ENCODE measurements at regions not wholly inside any gene's neighbourhood (a gene's known extent, or its start where the extent isn't known, plus 50 kb on each side); places are given as distances from the start of the nearest gene placed in this dataset.

DNA sequence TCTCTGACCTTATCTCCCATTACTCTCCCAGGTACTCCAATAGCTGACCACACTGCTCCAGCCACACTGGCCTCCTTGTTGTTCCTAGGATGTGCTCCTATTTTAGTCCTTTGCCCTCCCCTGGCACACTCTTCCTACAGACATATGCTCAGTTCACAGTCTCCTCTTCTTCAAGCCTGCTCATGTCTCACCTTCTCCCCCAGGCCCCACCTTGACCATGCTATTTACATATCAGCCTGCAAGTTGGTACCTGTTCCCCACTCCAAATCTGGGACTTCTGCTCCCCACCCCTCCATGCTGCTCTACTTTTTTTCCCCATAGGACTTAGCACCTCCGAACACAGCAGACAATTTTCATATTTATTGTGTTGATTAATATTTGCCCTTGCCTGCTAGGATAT, 84.9 kb upstream of the BCL6 start:
- ChIA-PET POLR2A (no interaction called here), CTCF (interaction anchor here (0.8 kb wide), 1 partner anchor 1401 kb away, joined by 4 read pairs; no protein-coding TSS in a partner anchor)
- no peak overlapping the region for H3K4me3 ChIP-seq (ENCODE audit: low read depth, low read length)
- no peaks in the 10 kb centered on the region for H3K9me3 ChIP-seq (ENCODE audit: control insufficient read depth, insufficient read depth, low read depth, low read length)
- no peak for TF ChIP-seq ZNF2 (tag by site-specific recombination; IDR thresholded peaks at IDR 0.05)
- no peak for TF ChIP-seq ZNF571 (tag by site-specific recombination; IDR thresholded peaks at IDR 0.05)
- no peak for TF ChIP-seq ZNF341 (tag by site-specific recombination; IDR thresholded peaks at IDR 0.05; ENCODE audit: low read depth)
- TF ChIP-seq ZBTB44 (tag by site-specific recombination; IDR thresholded peaks at IDR 0.05), result no peak
- H3K36me3 ChIP-seq (ENCODE audit: control insufficient read depth in 2 of 2, insufficient read depth in 1 of 2, low read length in 2 of 2), result no peaks in the 10 kb centered on the region
- no peak overlapping the region for H3K27ac ChIP-seq (ENCODE audit: extremely low read depth, low read depth, low read length)
- no peaks in the 10 kb centered on the region for H3K4me1 ChIP-seq (ENCODE audit: control insufficient read depth, insufficient read depth, low read length)

DNA sequence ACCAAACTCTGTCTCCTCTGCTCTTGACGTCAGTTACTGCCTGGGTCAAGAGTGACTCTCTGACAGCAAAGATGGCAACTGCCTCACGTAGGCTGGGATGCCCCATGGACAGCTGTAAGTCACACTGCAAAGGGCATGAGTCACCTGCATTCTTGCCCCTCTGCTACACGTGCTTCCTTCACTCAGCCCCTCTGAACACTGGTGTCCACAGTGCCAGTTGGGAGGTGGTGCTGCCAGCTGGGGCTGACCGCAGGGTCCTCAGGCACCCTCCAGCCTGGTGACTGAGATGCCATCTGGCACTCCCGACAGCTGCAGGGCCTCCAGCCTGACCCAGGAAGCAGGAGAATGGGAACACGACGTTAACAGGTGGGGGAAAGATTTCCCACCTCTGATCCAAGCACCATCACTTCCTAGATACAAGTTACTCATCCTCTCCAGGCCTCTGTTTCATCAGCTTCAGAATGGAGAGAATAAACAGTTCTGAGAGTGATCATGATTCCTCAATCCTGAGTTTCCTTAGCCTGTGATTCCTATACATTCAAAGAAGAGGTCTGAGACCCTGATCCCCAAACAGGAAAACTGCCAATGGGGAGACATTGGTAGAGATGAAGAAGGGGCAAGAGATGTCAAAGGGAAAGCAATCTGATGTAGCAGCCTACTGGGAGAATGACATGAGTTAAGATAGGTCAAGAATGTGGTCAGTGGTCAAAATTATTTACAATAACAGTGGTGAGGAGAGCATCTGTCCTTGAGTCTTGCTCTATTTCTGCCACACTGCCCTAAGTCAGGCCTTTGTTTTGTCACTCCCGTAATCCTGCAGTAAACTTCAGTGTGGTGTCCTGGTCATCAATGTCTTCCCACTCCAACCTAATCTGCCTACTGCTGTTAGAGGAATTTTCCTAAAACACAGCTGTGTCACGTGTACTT, 86.1 kb upstream of the BCL6 start:
- Histone ChIP-seq H3K9me3 (ENCODE audit: control insufficient read depth, insufficient read depth, low read depth, low read length) (no peaks in the 10 kb centered on the region), H3K36me3 (ENCODE audit: control insufficient read depth in 2 of 2, insufficient read depth in 1 of 2, low read length in 2 of 2) (no peaks in the 10 kb centered on the region), H3K4me3 (ENCODE audit: low read depth, low read length) (no peak overlapping the region), H3K27ac (ENCODE audit: extremely low read depth, low read depth, low read length) (no peak overlapping the region), H3K4me1 (ENCODE audit: control insufficient read depth, insufficient read depth, low read length) (no peaks in the 10 kb centered on the region)
- ChIA-PET CTCF (interaction anchor here (0.8 kb wide), 1 partner anchor 1400 kb away, joined by 4 read pairs; no protein-coding TSS in a partner anchor), POLR2A (no interaction called here)
- TF ChIP-seq ZNF404 (tag by site-specific recombination; IDR thresholded peaks at IDR 0.05) (no peak), ZNF292 (tag by site-specific recombination; IDR thresholded peaks at IDR 0.05; ENCODE audit: borderline replicate concordance, low read depth) (no peak), ZNF660 (tag by site-specific recombination; IDR thresholded peaks at IDR 0.05) (no peak)

- no peaks in the 10 kb centered on the region for H3K4me1 ChIP-seq (ENCODE audit: control insufficient read depth, insufficient read depth, low read length)
- ChIA-PET CTCF (interaction anchor here (0.7 kb wide), 1 partner anchor 1032 kb away, joined by 3 read pairs; no protein-coding TSS in a partner anchor), POLR2A (no interaction called here)
- H3K4me3 ChIP-seq (ENCODE audit: low read depth, low read length), result no peak overlapping the region
- no peaks in the 10 kb centered on the region for H3K9me3 ChIP-seq (ENCODE audit: control insufficient read depth, insufficient read depth, low read depth, low read length)
- no peaks in the 10 kb centered on the region for H3K36me3 ChIP-seq (ENCODE audit: control insufficient read depth in 2 of 2, insufficient read depth in 1 of 2, low read length in 2 of 2)
- no peak overlapping the region for H3K27ac ChIP-seq (ENCODE audit: extremely low read depth, low read depth, low read length)
- TF ChIP-seq PRDM2 (tag by site-specific recombination; IDR thresholded peaks at IDR 0.05; ENCODE audit: borderline replicate concordance) (no peak), ZBTB17 (tag by site-specific recombination; IDR thresholded peaks at IDR 0.05) (no peak), ZNF426 (tag by site-specific recombination; IDR thresholded peaks at IDR 0.05) (no peak), ZNF280C (tag by site-specific recombination; IDR thresholded peaks at IDR 0.05) (no peak), YY2 (tag by site-specific recombination; IDR thresholded peaks at IDR 0.05) (no peak), FEZF1 (tag by site-specific recombination; IDR thresholded peaks at IDR 0.05) (no peak), ZNF521 (tag by site-specific recombination; IDR thresholded peaks at IDR 0.05) (no peak), ZNF391 (tag by site-specific recombination; IDR thresholded peaks at IDR 0.05; ENCODE audit: borderline replicate concordance, low read depth) (no peak), ZNF513 (tag by site-specific recombination; IDR thresholded peaks at IDR 0.05) (no peak), ZNF621 (tag by site-specific recombination; IDR thresholded peaks at IDR 0.05) (no peak), REPIN1 (tag by site-specific recombination; IDR thresholded peaks at IDR 0.05; ENCODE audit: low read depth) (no peak)
Measured at GRCh38 chr3:187832202-187832601, 86.9 kb upstream of the BCL6 start.

Data from HEK293 (cell line).